Colonic mucosa (tissue), 4 donors: ENCODE measurements at regions not wholly inside any gene's neighbourhood (a gene's known extent, or its start where the extent isn't known, plus 50 kb on each side); places are given as distances from the start of the nearest gene placed in this dataset.

Experiments
- DNase-seq: peaks from one replicate; pipeline ENCODE4 v3.0.0-alpha.2; 2020
- H3K27ac ChIP-seq: fragments of 200-600 bp; one replicate; pipeline ENCODE4 v1.8.0; 2021
- H3K27me3 ChIP-seq: fragments of 200-600 bp; one replicate; pipeline ENCODE4 v1.8.0; 2021
- H3K36me3 ChIP-seq: fragments of 200-600 bp; one replicate; pipeline ENCODE4 v1.8.0; 2021
- H3K4me1 ChIP-seq: fragments of 200-600 bp; one replicate; pipeline ENCODE4 v1.8.0; 2021; ENCODE audit warnings: mild to moderate bottlenecking
- H3K4me3 ChIP-seq: fragments of 200-600 bp; one replicate; pipeline ENCODE4 v1.8.0; 2021
- H3K9ac ChIP-seq, 2 donors: one replicate each; pipeline ENCODE4 v1.7.0; 2013; ENCODE audit warnings: control low read depth in 2 of 2, low read depth in 2 of 2, low read length in 2 of 2
- H3K9me3 ChIP-seq: fragments of 200-600 bp; one replicate; pipeline ENCODE4 v1.8.0; 2021
- intact Hi-C: fragments of 100-400 bp; cut with DNase I; formaldehyde crosslinking; loops from one replicate; pipeline ENCODE4 v1.14.1; 2022
- TF ChIP-seq, protein P1 (sequence below): fragments of 200-600 bp; IDR thresholded peaks from one replicate; pipeline ENCODE4 v1.8.0; 2022; ENCODE audit warnings: antibody characterized with exemption, mild to moderate bottlenecking
- donor health status: healthy.
- donor health status: DM: no; HTN: no; CAD: no.
- donor health status: DM: no; HTN: no; CAD: no.

GRCh38 chr10:8787649-8788048 is 733.2 kb downstream of the GATA3 start:
- no peak for DNase-seq
- H3K36me3 ChIP-seq, result no peaks in the 10 kb centered on the region
- no peaks in the 10 kb centered on the region for H3K27me3 ChIP-seq
- no peaks in the 10 kb centered on the region for H3K4me1 ChIP-seq
- no peak overlapping the region for H3K9ac ChIP-seq
- H3K27ac ChIP-seq, result no peak overlapping the region
- no peaks in the 10 kb centered on the region for H3K9me3 ChIP-seq
- H3K4me3 ChIP-seq, result no peak overlapping the region
- TF ChIP-seq, protein P1, sequence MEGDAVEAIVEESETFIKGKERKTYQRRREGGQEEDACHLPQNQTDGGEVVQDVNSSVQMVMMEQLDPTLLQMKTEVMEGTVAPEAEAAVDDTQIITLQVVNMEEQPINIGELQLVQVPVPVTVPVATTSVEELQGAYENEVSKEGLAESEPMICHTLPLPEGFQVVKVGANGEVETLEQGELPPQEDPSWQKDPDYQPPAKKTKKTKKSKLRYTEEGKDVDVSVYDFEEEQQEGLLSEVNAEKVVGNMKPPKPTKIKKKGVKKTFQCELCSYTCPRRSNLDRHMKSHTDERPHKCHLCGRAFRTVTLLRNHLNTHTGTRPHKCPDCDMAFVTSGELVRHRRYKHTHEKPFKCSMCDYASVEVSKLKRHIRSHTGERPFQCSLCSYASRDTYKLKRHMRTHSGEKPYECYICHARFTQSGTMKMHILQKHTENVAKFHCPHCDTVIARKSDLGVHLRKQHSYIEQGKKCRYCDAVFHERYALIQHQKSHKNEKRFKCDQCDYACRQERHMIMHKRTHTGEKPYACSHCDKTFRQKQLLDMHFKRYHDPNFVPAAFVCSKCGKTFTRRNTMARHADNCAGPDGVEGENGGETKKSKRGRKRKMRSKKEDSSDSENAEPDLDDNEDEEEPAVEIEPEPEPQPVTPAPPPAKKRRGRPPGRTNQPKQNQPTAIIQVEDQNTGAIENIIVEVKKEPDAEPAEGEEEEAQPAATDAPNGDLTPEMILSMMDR, result no peak
- intact Hi-C loops, result no loop called here

GRCh38 chr10:8790390-8790789 is 735.9 kb downstream of the GATA3 start:
- H3K9ac ChIP-seq, result no peak overlapping the region
- no peaks in the 10 kb centered on the region for H3K27me3 ChIP-seq
- H3K27ac ChIP-seq, result no peak overlapping the region
- TF ChIP-seq, protein P1, result no peak
- intact Hi-C loops, result no loop called here
- H3K36me3 ChIP-seq, result no peaks in the 10 kb centered on the region
- H3K4me1 ChIP-seq, result no peaks in the 10 kb centered on the region
- DNase-seq, result no peak
- no peak overlapping the region for H3K4me3 ChIP-seq
- H3K9me3 ChIP-seq, result no peaks in the 10 kb centered on the region

DNA sequence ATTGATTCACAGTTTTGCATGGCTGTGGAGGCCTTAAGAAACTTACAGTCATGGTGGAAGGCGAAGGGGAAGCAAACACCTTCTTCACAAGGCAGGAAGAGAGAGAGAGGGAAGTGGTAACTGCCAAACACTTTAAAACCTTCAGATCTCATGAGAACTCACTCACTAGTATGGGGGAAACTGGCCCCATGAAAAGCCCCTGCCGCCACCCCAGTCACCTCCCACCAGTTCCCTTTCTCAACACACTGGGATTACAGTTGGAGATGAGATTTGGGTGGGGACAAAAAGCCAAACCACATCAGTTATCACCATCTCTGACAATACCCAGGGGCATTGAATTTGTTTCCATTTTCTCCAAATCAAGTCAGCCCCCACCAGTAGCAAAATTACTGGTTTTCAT is 740.4 kb downstream of the GATA3 start:
- intact Hi-C loops, result no loop called here
- TF ChIP-seq, protein P1, result no peak

GRCh38 chr10:8800426-8800825 is 745.9 kb downstream of the GATA3 start:
- no peak overlapping the region for H3K9ac ChIP-seq
- H3K4me1 ChIP-seq, result no peaks in the 10 kb centered on the region
- no peak for DNase-seq
- H3K36me3 ChIP-seq, result no peaks in the 10 kb centered on the region
- TF ChIP-seq, protein P1, result no peak
- H3K27ac ChIP-seq, result no peak overlapping the region
- no peak overlapping the region for H3K4me3 ChIP-seq
- H3K27me3 ChIP-seq, result no peaks in the 10 kb centered on the region
- H3K9me3 ChIP-seq, result no peaks in the 10 kb centered on the region
- intact Hi-C loops, result no loop called here

More for the DNA sequence above, 740.4 kb downstream of the GATA3 start:
- DNase-seq, result no peak
- H3K27ac ChIP-seq, result no peak overlapping the region
- no peaks in the 10 kb centered on the region for H3K9me3 ChIP-seq
- no peak overlapping the region for H3K9ac ChIP-seq
- H3K36me3 ChIP-seq, result no peaks in the 10 kb centered on the region
- no peak overlapping the region for H3K4me3 ChIP-seq
- no peaks in the 10 kb centered on the region for H3K27me3 ChIP-seq
- H3K4me1 ChIP-seq, result no peaks in the 10 kb centered on the region

GRCh38 chr10:8803992-8804391 is 749.5 kb downstream of the GATA3 start:
- no peaks in the 10 kb centered on the region for H3K27me3 ChIP-seq
- intact Hi-C loops, result no loop called here
- H3K4me1 ChIP-seq, result no peaks in the 10 kb centered on the region
- H3K36me3 ChIP-seq, result no peaks in the 10 kb centered on the region
- H3K27ac ChIP-seq, result no peak overlapping the region
- H3K9me3 ChIP-seq, result no peaks in the 10 kb centered on the region
- DNase-seq, result no peak
- H3K4me3 ChIP-seq, result no peak overlapping the region
- TF ChIP-seq, protein P1, result no peak
- H3K9ac ChIP-seq, result no peak overlapping the region

DNA sequence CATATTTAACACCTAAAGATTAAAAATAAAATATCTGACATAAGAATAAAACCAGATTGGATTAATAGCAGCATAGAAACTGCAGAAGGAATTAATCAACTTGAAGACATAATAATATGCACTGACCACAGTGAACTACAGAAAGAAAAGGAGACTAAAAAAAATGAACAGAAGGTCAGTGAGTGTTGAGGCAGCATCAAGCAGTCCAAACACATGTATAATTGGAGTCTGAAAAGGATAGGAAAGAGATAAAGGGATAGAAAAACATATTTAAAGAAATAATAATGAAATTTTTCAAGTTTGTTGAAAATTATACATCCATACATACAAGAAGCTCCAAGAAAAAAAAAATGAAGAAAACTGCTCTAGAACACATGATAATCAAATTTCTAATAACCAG is 756.2 kb downstream of the GATA3 start:
- H3K9me3 ChIP-seq, result no peaks in the 10 kb centered on the region
- H3K36me3 ChIP-seq, result no peaks in the 10 kb centered on the region
- no peak for DNase-seq
- no peaks in the 10 kb centered on the region for H3K4me1 ChIP-seq
- no peak overlapping the region for H3K9ac ChIP-seq
- H3K4me3 ChIP-seq, result no peak overlapping the region
- TF ChIP-seq, protein P1, result no peak
- no peaks in the 10 kb centered on the region for H3K27me3 ChIP-seq
- no peak overlapping the region for H3K27ac ChIP-seq
- intact Hi-C loops, result no loop called here
